DMS53 treated with DMSO at 0.1 percent for 48 hours (cell line): ENCODE measurements at regions not wholly inside any gene's neighbourhood (a gene's known extent, or its start where the extent isn't known, plus 50 kb on each side); places are given as distances from the start of the nearest gene placed in this dataset.

Experiments
- DNase-seq: peaks from one replicate; lab custom pipeline; 2025; ENCODE audit not compliant: unreplicated experiment; lab: John Stamatoyannopoulos, UW

DNA sequence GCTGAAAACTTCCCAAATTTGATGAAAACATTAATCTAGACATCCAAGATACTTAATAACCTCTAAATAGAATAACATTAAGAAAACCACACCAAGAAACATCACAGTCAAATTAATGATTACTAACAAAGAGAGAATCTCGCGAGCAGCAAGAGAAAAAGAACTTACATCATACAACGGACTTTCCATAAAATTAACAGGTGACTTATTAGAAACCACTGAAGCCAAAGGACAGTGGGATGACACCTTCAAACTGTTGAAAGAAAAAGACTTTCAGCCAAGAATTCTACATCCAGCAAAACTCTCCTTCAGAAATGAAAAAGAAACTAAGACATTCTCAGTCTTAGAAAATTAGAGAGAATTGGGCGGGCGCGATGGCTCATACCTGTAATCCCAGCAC is 232.0 kb downstream of the SNCA start:
- no peak for DNase-seq

GRCh38 chr4:89599026-89599425 is 237.9 kb downstream of the SNCA start:
- no peak for DNase-seq

DNA sequence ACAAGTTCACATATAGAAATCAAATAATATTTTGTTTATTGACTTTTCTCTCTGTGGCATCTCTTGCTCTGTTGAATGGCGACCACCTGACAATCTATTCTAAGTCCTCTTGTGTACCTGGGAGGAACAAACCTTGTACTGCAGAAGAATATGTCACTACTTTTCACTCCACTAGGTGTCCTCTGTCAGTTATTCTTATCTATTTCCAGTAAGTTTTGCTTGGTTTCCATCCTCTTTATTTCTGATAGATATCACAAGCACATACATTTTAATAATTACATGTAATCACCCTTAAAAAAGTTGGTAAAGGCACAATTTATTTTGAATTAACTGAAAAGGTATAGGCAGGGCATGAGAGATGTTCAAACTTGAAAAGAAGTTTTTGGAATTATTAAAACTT is 238.4 kb downstream of the SNCA start:
- peak; percentile 17 for DNase-seq

GRCh38 chr4:89595125-89595789 is 241.7 kb downstream of the SNCA start:
- DNase-seq, result no peak

- no peak for DNase-seq
These were observed 246.8 kb downstream of the SNCA start for GRCh38 chr4:89590128-89590527.

- DNase-seq, result no peak
These were observed 248.5 kb downstream of the SNCA start for GRCh38 chr4:89588421-89588820.

GRCh38 chr4:89587364-89587763 is 249.6 kb downstream of the SNCA start:
- DNase-seq, result no peak

DNA sequence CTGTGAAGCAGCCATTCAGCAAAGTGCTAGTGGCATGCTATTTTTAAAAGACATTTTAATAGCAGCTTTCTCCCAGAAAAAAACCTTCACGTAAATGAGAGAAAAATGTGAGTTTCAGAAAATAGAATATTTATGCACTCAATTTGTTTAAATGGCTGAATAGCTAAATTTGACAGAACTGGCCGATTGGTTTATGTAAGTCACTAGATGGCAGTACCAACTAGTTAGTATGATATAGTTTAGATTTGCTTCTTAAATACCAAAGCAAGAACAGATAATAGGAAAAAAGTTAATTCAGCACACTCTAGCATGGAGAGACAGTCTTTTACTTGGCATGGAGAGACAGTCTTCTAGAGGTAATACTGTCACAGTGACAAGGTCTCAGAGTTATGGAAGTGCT is 250.1 kb downstream of the SNCA start:
- DNase-seq, result peak; percentile 1

- DNase-seq, result no peak
These were observed 250.6 kb downstream of the SNCA start for GRCh38 chr4:89586318-89586717.

DNA sequence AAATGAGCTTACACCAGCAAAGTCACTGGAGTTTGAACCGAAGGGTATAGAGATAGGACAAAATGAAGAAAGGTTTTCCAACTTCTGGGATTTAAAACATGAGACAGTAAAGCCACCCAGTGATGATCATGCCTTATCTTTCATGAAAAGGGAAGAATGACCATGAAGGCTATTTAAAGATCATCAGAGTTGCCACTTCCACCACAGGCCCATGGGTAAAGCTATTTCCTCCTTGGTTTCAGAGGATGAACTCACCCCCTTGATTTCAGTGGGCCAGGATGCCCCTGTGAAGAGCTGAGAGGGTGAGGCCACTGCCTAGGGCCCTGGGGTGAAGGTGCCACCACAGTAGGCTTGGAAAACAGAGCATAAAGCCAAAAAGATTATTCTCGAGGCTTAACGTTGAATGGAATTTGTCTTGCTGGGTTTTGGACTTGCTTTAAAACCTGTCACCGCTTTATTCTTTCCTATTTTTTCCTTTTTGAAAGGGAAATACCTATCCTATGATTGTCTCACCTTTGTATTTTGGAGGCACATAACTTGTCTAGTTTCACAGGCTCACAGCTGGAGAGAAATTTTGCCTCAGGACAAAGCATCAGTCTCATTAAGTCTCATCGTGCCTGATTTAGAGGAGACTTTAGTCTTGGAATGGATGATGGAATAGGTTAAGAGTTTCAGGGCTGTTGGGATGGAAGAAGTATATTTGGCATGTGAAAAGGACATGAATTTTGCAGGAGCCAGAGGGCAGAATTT is 254.0 kb downstream of the SNCA start:
- no peak for DNase-seq

- DNase-seq, result peak; percentile 4
These were observed 257.2 kb downstream of the SNCA start for GRCh38 chr4:89579771-89580170.

- DNase-seq, result no peak
These were observed 260.7 kb downstream of the SNCA start for GRCh38 chr4:89576246-89576645.

DNA sequence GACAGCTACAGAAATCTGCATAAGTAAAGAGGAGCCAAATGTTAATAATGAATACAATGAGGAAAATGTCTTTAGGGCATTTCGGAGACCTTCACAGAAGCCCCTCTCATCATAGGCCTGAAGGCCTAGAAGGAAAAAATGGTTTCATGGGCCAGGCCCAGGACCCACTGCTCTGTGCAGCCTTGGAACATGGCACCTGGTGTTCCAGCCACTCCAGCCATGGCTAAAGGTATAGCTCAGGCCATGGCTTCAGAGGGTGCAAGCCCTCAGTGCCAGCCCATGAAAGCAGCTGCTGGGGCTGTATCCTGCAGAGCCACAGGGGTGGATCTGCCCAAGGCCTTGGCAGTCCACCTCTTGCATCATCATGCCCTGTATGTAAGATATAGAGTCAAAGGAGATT is 261.1 kb downstream of the SNCA start:
- DNase-seq, result no peak

DNA sequence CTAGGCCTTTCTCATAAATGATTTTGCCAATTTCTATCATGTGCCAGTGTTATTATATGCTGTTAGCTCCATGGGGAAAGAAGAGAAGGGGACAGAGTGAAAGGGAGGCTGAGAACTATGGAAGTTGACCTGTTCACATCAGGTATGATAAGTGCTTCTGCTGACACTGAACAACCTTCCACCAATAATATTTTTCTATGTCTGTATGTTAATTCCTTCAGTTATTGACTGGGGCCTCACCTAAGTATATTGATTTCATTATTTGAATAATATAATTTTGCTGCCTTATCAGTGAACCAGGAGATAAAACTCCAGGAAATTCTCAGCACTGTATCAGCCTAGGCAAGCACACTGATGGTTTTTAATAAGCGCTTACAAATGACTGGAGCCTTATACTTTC is 262.8 kb downstream of the SNCA start:
- DNase-seq, result no peak

DNA sequence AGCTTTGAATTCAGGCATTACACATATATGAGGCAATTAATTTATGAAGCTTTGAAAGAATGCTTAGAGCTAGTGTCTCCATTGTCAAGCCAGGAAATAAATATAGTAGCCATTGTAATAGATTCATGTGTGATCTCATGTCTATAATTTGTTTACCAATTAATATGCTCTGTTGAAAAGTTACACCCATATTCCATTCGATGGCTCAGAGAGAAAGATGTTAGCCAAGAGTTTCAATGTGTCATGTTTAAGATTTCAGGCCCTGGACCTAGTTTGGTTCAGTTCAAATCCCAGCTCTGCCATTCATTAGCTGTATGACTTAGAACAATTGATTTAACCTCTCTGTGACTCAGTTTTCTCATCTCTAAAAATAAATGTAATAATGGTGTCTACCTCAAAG is 263.3 kb downstream of the SNCA start:
- no peak for DNase-seq

DNA sequence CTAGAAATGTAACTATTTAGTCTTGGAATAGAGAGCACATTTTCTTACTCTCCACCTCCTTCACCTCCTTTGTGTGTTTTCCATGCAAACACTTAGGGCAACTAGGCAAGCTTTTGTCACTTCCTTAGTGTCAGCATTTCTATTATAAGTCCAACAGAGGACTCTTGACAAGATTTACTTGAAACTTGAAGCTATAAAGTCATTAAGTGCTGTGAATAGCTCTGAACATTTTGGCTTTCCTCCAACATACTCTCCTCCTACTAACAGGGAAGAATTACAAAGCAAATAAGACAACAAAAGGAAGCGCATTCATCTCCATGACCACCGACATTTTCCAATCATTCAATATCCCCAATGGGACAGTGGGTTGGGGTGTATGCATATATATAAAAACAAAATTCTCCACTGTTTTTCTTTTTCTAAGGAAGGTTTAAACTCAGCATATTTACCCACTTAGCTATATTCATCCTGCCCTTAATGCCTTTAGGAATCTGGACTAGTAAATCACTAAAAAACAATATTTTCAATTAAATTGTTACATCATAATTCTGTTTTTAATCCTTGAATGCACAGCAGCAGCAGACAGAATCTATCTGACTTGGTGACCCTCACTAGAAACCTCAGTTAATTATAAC is 264.6 kb downstream of the SNCA start:
- peak; percentile 67 for DNase-seq

- DNase-seq, result no peak
These were observed 263.3 kb upstream of the GPRIN3 start for GRCh38 chr4:89570931-89571330.

- no peak for DNase-seq
These were observed 260.3 kb upstream of the GPRIN3 start for GRCh38 chr4:89567936-89568335.

DNA sequence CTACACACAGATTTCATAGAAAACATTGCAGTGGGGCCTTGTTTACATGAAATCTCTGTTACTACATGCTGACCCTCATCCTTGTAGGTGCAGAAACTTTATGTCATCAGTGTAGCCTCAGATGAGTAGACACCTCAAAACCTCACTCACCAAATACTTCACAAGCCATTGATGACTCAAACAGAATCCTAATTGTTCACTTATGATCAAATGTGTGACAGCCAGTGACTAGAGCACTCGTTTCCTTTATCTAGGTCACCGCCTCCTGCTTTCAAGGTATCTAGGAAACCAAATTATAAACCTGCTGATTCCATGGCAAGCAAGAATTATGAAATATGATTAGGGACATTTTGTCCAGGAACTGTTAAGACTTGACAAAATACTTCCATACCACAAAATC is 255.8 kb upstream of the GPRIN3 start:
- no peak for DNase-seq

GRCh38 chr4:89562746-89563145 is 255.1 kb upstream of the GPRIN3 start:
- no peak for DNase-seq

DNA sequence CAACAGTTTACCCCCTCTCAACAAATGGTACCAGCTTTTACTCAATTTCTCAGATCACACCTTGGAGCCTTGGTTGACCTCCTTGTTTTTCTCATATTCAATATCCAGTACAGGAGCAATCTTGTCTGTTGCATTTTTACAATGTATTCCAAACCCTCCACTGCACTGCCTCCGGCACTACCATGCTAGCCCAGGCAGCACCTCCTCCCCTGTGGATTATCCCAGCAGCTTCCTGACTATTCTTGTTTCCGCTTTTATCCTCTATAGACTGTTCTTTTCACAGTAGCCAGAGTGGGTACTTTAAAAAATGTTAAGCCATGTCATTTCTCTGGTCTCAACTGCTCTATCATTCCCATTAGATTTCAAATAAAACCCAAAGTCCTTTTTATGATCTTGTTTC is 253.4 kb upstream of the GPRIN3 start:
- DNase-seq, result no peak

DNA sequence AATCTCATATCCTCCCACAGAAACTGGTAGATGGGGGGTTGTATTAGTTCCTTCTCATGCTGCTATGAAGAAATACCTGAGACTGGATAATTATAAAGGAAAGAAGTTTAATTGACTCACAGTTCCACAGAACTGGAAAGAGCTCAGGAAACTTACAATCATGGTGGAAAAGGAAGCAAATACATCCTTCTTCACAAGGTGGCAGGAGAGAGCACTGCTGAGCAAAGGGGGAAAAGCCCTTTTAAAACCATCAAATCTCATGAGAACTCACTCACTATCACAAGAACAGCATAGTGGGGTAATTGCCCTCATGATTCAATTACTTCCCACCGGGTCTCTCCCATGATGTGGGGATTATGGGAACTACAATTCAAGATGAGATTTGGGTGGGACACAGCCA is 250.5 kb upstream of the GPRIN3 start:
- no peak for DNase-seq
